Common myeloid progenitor, CD34-positive (primary cell): ENCODE measurements at regions not wholly inside any gene's neighbourhood (a gene's known extent, or its start where the extent isn't known, plus 50 kb on each side); places are given as distances from the start of the nearest gene placed in this dataset.

Source experiments
- CTCF ChIA-PET: fragments of 350-600 bp; sonication (Branson Sonifier 250); formaldehyde crosslinking; loops from one replicate; lab custom pipeline; 2021; ENCODE audit warnings: antibody characterized with exemption; lab: Charles Lee
- POLR2A ChIA-PET: fragments of 350-600 bp; sonication (Branson Sonifier 250); formaldehyde crosslinking; loops from one replicate; lab custom pipeline; 2021; ENCODE audit warnings: antibody characterized with exemption; lab: Charles Lee
- DNase-seq, 3 donors: peaks; one replicate each; pipeline versions ENCODE4 v3.0.0 to v3.0.0-alpha.2; 2013
- H3K27ac ChIP-seq, 2 experiments: 1 replicate in 1 of 2; 2 replicates in 1 of 2; pipeline ENCODE4 v1.7.0; 2013; ENCODE audit warnings: inconsistent platforms in 2 of 2, low read length in 2 of 2, mild to moderate bottlenecking in 2 of 2, low read depth in 1 of 2, moderate library complexity in 1 of 2; ENCODE audit not compliant: severe bottlenecking in 2 of 2, insufficient read depth in 1 of 2, poor library complexity in 1 of 2
- H3K27me3 ChIP-seq, 5 experiments: replicated peaks in 2 of 5; 1 replicate in 3 of 5; 2 replicates in 2 of 5; pipeline versions ENCODE4 v1.6.1 to v1.7.0; 2013; ENCODE audit warnings: low read length in 4 of 5, mild to moderate bottlenecking in 2 of 5, moderate library complexity in 2 of 5, inconsistent platforms in 1 of 5; ENCODE audit not compliant: insufficient read depth in 5 of 5, control insufficient read depth in 4 of 5
- H3K36me3 ChIP-seq, 4 experiments: 1 replicate in 2 of 4; 2 replicates in 2 of 4; pipeline versions ENCODE4 v1.6.1 to v1.7.0; 2013; ENCODE audit warnings: low read length in 3 of 4, control low read depth in 1 of 4, mild to moderate bottlenecking in 1 of 4; ENCODE audit not compliant: control insufficient read depth in 4 of 4, insufficient read depth in 4 of 4
- H3K4me1 ChIP-seq, 4 experiments: 1 replicate in 3 of 4; 2 replicates in 1 of 4; pipeline versions ENCODE4 v1.6.1 to v1.7.1; 2013; ENCODE audit warnings: low read length in 3 of 4, mild to moderate bottlenecking in 3 of 4, control low read depth in 1 of 4, inconsistent platforms in 1 of 4, moderate library complexity in 1 of 4; ENCODE audit not compliant: control insufficient read depth in 4 of 4, insufficient read depth in 4 of 4; ENCODE audit errors: control extremely low read depth in 1 of 4
- H3K4me3 ChIP-seq, 7 experiments: 1 replicate in 4 of 7; 2 replicates in 3 of 7; pipeline versions ENCODE4 v1.5.1 to v1.7.0; 2013; ENCODE audit warnings: mild to moderate bottlenecking in 7 of 7, low read length in 6 of 7, moderate library complexity in 6 of 7, inconsistent platforms in 2 of 7, low read depth in 2 of 7, control low read depth in 1 of 7; ENCODE audit not compliant: insufficient read depth in 4 of 7, control insufficient read depth in 1 of 7; ENCODE audit errors: extremely low read depth in 1 of 7
- H3K9me3 ChIP-seq, 5 experiments: 1 replicate in 4 of 5; 2 replicates in 1 of 5; pipeline versions ENCODE4 v1.6.1 to v1.7.1; 2013; ENCODE audit warnings: low read length in 4 of 5, mild to moderate bottlenecking in 2 of 5, inconsistent platforms in 1 of 5, low read depth in 1 of 5, moderate library complexity in 1 of 5; ENCODE audit not compliant: control insufficient read depth in 4 of 5, insufficient read depth in 2 of 5; ENCODE audit errors: control extremely low read depth in 1 of 5
- whole genome bisulfite sequencing: methylation state at CpG from one replicate; pipeline ENCODE4 v1.1.5; 2013; ENCODE audit not compliant: insufficient coverage; 5-methylcytosine and 5-hydroxymethylcytosine counted together

GRCh38 chr10:84801916-84802315 is 473.5 kb downstream of the CCSER2 start:
- DNase-seq: no peak
- Histone ChIP-seq H3K4me3 (no peak overlapping the region), H3K27me3 (peaks cover 0 to 2% (median 0%) of the 10 kb centered on the region in 5 experiments), H3K9me3 (no peaks in the 10 kb centered on the region), H3K27ac (no peak overlapping the region), H3K36me3 (no peaks in the 10 kb centered on the region), H3K4me1 (no peaks in the 10 kb centered on the region)
- ChIA-PET CTCF (no interaction called here), POLR2A (no interaction called here)
- 57% methylated on average over 3 of the region's 3 CpGs for WGBS

GRCh38 chr10:84805149-84805548 is 476.8 kb downstream of the CCSER2 start:
- 36% methylated on average over 2 of the region's 2 CpGs for WGBS
- Histone ChIP-seq H3K36me3 (no peaks in the 10 kb centered on the region), H3K4me1 (no peaks in the 10 kb centered on the region), H3K27me3 (no peaks in the 10 kb centered on the region), H3K9me3 (no peaks in the 10 kb centered on the region), H3K4me3 (no peak overlapping the region), H3K27ac (no peak overlapping the region)
- CTCF ChIA-PET: no interaction called here
- POLR2A ChIA-PET: no interaction called here
- DNase-seq: no peak

GRCh38 chr10:84811113-84811512 is 482.7 kb downstream of the CCSER2 start:
- H3K4me1 ChIP-seq: no peaks in the 10 kb centered on the region
- no peaks in the 10 kb centered on the region for H3K27me3 ChIP-seq
- CTCF ChIA-PET: no interaction called here
- no peaks in the 10 kb centered on the region for H3K9me3 ChIP-seq
- H3K27ac ChIP-seq: no peak overlapping the region
- 71% methylated on average over 5 of the region's 5 CpGs for whole genome bisulfite sequencing
- no peak for DNase-seq
- no peak overlapping the region for H3K4me3 ChIP-seq
- no peaks in the 10 kb centered on the region for H3K36me3 ChIP-seq
- POLR2A ChIA-PET: no interaction called here

- 100% methylated on average over 3 of the region's 3 CpGs for WGBS
Observed at GRCh38 chr10:84818961-84819360, 490.6 kb downstream of the CCSER2 start.

GRCh38 chr10:84820120-84820519 is 491.7 kb downstream of the CCSER2 start:
- H3K4me3 ChIP-seq: no peak overlapping the region
- WGBS: 85% methylated on average over 2 of the region's 3 CpGs
- POLR2A ChIA-PET: no interaction called here
- no peaks in the 10 kb centered on the region for H3K9me3 ChIP-seq
- H3K4me1 ChIP-seq: no peaks in the 10 kb centered on the region
- H3K27ac ChIP-seq: no peak overlapping the region
- no peak for DNase-seq
- H3K36me3 ChIP-seq: no peaks in the 10 kb centered on the region
- CTCF ChIA-PET: no interaction called here
- peaks cover 0 to 5% (median 0%) of the 10 kb centered on the region in 5 experiments for H3K27me3 ChIP-seq

More at GRCh38 chr10:84818961-84819360, 490.6 kb downstream of the CCSER2 start:
- Histone ChIP-seq H3K27me3 (peaks cover 0 to 5% (median 0%) of the 10 kb centered on the region in 5 experiments), H3K4me1 (no peaks in the 10 kb centered on the region), H3K4me3 (no peak overlapping the region), H3K27ac (no peak overlapping the region), H3K9me3 (no peaks in the 10 kb centered on the region), H3K36me3 (no peaks in the 10 kb centered on the region)
- no peak for DNase-seq
- ChIA-PET CTCF (no interaction called here), POLR2A (no interaction called here)

- 71% methylated on average over 1 of the region's 2 CpGs for WGBS
Observed at GRCh38 chr10:84820596-84820995, 492.2 kb downstream of the CCSER2 start.

GRCh38 chr10:84822931-84823630 is 494.7 kb downstream of the CCSER2 start:
- Histone ChIP-seq H3K4me3 (no peak overlapping the region), H3K36me3 (no peaks in the 10 kb centered on the region), H3K9me3 (no peaks in the 10 kb centered on the region), H3K27ac (no peak overlapping the region), H3K4me1 (no peaks in the 10 kb centered on the region), H3K27me3 (peaks cover 0 to 5% (median 0%) of the 10 kb centered on the region in 5 experiments)
- ChIA-PET CTCF (no interaction called here), POLR2A (no interaction called here)
- DNase-seq: no peak
- WGBS: 58% methylated on average over 2 of the region's 3 CpGs

More at GRCh38 chr10:84820596-84820995, 492.2 kb downstream of the CCSER2 start:
- DNase-seq: no peak
- no peak overlapping the region for H3K27ac ChIP-seq
- H3K9me3 ChIP-seq: no peaks in the 10 kb centered on the region
- CTCF ChIA-PET: no interaction called here
- H3K4me1 ChIP-seq: no peaks in the 10 kb centered on the region
- POLR2A ChIA-PET: no interaction called here
- H3K4me3 ChIP-seq: no peak overlapping the region
- no peaks in the 10 kb centered on the region for H3K36me3 ChIP-seq
- H3K27me3 ChIP-seq: peaks cover 0 to 5% (median 0%) of the 10 kb centered on the region in 5 experiments
